Fibroblast of skin of back (primary cell): ENCODE measurements at regions not wholly inside any gene's neighbourhood (a gene's known extent, or its start where the extent isn't known, plus 50 kb on each side); places are given as distances from the start of the nearest gene placed in this dataset.

ENCODE experiments used
- DNase-seq: peaks from one replicate; pipeline ENCODE4 v3.0.0-alpha.2; 2013

GRCh38 chr20:1710484-1710883, 52.9 kb upstream of the SIRPG start:
- no peak for DNase-seq

GRCh38 chr20:1707588-1708449, 50.2 kb upstream of the SIRPG start:
- DNase-seq: no peak
